ENCODE measurements at regions not wholly inside any gene's neighbourhood (a gene's known extent, or its start where the extent isn't known, plus 50 kb on each side); places are given as distances from the start of the nearest gene placed in this dataset.

GRCh38 chr5:61842840-61843239 is 463.2 kb upstream of the KIF2A start:
- no peak for DNase-seq

- no peak for DNase-seq
Observed at GRCh38 chr5:61850696-61851095, 455.3 kb upstream of the KIF2A start.

GRCh38 chr5:61854531-61854930 is 451.5 kb upstream of the KIF2A start:
- DNase-seq: no peak

- DNase-seq: peak; percentile 5
Observed at GRCh38 chr5:61860978-61861377, 445.0 kb upstream of the KIF2A start.

- no peak for DNase-seq
Observed at GRCh38 chr5:61866930-61867329, 439.1 kb upstream of the KIF2A start.

GRCh38 chr5:61869333-61869732 is 436.7 kb upstream of the KIF2A start:
- DNase-seq: no peak

- no peak for DNase-seq
Observed at GRCh38 chr5:61878471-61878870, 427.5 kb upstream of the KIF2A start.

- DNase-seq: no peak
Observed at GRCh38 chr5:61881821-61882487, 424.1 kb upstream of the KIF2A start.

- no peak for DNase-seq
Observed at GRCh38 chr5:61882901-61883500, 423.0 kb upstream of the KIF2A start.

GRCh38 chr5:61884252-61884855 is 421.7 kb upstream of the KIF2A start:
- DNase-seq: peak; percentile 27

- DNase-seq: no peak
Observed at GRCh38 chr5:61886214-61886613, 419.8 kb upstream of the KIF2A start.

GRCh38 chr5:61887271-61887670 is 418.7 kb upstream of the KIF2A start:
- DNase-seq: no peak

GRCh38 chr5:61894046-61894445 is 412.0 kb upstream of the KIF2A start:
- DNase-seq: no peak

- DNase-seq: no peak
Observed at GRCh38 chr5:61896811-61897210, 409.2 kb upstream of the KIF2A start.

GRCh38 chr5:61897251-61897650 is 408.8 kb upstream of the KIF2A start:
- no peak for DNase-seq

GRCh38 chr5:61901997-61902396 is 404.0 kb upstream of the KIF2A start:
- DNase-seq: no peak

GRCh38 chr5:61904730-61905129 is 401.3 kb upstream of the KIF2A start:
- no peak for DNase-seq

GRCh38 chr5:61905613-61906012 is 400.4 kb upstream of the KIF2A start:
- DNase-seq: no peak

GRCh38 chr5:61906820-61907219 is 399.2 kb upstream of the KIF2A start:
- no peak for DNase-seq

- DNase-seq: no peak
Observed at GRCh38 chr5:61907995-61908394, 398.0 kb upstream of the KIF2A start.

GRCh38 chr5:61910771-61911170 is 395.2 kb upstream of the KIF2A start:
- DNase-seq: no peak

- DNase-seq: no peak
Observed at GRCh38 chr5:61912559-61912958, 393.4 kb upstream of the KIF2A start.

- no peak for DNase-seq
Observed at GRCh38 chr5:61915646-61916045, 390.4 kb upstream of the KIF2A start.
